VCaP (cell line): ENCODE measurements at regions not wholly inside any gene's neighbourhood (a gene's known extent, or its start where the extent isn't known, plus 50 kb on each side); places are given as distances from the start of the nearest gene placed in this dataset.
"Not testable (repeated sequence)": the region's sequence is repeated elsewhere in the genome, so short reads cannot be mapped to it uniquely, and the experiment has no call there.

Experiments used
- H3K27ac ChIP-seq: fragments of 450-650 bp; 2 replicates; pipeline ENCODE4 v1.5.1; 2017
- TF ChIP-seq, protein P1 (sequence below): fragments of 450-650 bp; conservative IDR thresholded peaks from 2 replicates; pipeline ENCODE4 v1.5.1; 2017; ENCODE audit warnings: mild to moderate bottlenecking, moderate library complexity

DNA sequence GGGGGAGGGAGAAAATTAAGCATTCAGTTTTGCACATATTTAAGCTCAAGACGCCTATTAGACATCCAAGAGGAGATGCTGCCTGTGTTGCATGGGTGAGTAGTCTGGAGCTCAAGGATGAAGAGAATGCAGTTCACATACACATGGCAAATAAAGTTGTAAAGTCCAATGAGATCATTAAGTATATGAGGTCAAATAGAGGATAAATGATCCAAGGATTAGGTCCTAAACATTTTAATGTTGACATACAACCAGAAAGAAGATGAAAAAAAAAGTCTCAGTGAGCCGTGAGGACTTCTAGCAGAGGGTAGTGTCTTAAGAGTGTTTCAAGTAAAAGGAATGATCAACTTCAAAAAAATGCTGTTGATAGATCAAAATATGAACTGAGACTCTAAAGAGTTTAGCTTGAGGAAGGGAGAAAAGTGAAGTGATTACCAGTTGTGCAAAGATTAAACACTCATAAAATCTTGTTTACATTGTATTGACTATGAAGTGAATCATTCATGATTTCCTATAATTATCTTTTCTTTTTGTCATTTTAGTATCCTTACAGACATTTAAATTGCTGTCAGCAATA lies 251.8 kb downstream of the ZNF608 start:
- TF ChIP-seq, protein P1, sequence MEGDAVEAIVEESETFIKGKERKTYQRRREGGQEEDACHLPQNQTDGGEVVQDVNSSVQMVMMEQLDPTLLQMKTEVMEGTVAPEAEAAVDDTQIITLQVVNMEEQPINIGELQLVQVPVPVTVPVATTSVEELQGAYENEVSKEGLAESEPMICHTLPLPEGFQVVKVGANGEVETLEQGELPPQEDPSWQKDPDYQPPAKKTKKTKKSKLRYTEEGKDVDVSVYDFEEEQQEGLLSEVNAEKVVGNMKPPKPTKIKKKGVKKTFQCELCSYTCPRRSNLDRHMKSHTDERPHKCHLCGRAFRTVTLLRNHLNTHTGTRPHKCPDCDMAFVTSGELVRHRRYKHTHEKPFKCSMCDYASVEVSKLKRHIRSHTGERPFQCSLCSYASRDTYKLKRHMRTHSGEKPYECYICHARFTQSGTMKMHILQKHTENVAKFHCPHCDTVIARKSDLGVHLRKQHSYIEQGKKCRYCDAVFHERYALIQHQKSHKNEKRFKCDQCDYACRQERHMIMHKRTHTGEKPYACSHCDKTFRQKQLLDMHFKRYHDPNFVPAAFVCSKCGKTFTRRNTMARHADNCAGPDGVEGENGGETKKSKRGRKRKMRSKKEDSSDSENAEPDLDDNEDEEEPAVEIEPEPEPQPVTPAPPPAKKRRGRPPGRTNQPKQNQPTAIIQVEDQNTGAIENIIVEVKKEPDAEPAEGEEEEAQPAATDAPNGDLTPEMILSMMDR, result no peak
- no peak overlapping the region for H3K27ac ChIP-seq

DNA sequence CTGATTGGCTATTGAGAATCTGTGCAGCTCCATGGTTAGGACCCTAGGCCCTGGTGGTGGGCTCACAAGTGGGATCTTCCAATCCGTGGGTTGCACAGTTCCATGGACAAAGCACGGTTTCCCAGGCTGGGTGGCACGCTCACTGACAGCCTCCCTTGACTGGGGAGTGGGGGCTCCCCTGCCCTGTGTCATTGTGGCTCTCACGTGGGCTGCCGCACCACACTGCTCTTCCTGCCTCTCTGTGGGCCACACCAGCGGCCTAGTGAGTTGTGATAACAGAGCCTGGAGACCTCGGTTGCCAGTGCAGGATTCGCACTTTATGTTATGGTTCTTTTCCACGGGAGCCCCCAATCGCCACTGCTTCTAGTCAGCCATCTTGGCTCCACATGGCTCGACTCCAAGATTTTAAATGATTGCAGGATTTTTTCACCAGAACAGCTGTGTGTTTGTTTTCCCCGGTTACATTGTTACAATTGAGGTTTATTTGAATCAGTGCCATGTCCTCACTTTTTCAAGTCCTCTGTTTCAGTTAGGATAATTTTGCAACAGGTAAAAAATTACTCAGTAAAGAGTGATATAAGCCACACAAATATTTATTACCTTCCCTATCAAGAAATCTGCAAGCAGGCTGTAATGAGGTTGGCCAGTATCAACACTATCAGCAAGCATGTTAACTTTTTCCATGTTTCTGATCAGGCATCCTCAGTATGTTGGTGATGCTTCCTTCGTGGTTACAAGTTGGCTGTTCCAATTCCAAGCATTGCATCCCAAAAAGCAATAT lies 253.8 kb downstream of the ZNF608 start:
- TF ChIP-seq, protein P1, result no peak
- no peak overlapping the region for H3K27ac ChIP-seq

DNA sequence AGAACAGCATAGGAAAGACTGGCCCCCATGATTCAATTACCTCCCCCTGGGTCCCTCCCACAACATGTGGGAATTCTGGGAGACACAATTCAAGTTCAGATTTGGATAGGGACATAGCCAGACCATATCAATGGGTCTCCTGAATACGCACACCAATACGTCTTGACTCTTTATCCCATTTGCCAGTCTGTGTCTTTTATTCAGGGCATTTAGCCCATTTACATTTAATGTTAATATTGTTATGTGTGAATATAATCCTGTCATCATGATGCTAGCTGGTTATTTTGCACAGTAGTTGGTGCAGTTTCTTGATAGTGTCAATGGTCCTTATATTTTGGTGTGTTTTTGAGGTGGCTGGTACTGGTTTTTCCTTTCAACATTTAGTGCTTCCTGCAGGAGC lies 256.1 kb downstream of the ZNF608 start:
- not testable (repeated sequence) for H3K27ac ChIP-seq

DNA sequence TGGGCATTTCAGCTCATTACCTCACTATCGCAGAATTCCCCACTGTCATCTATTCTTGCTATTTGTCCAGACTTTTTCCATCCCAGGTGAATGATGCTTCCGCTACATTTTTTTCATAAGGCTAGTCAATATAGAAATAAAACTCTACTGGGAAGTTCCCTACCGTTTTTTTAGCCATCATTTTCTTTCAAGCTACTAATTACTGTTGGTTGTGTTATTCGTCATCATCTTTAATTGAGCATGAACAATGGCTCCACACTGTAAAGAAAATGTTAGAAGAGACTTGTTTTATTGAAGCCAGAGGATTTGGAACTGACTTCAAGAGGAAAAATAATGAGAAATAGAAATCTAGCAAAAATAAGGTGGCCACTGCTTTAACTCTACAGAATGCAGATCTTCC lies 265.0 kb downstream of the ZNF608 start:
- no peak overlapping the region for H3K27ac ChIP-seq
- TF ChIP-seq, protein P1, result no peak

DNA sequence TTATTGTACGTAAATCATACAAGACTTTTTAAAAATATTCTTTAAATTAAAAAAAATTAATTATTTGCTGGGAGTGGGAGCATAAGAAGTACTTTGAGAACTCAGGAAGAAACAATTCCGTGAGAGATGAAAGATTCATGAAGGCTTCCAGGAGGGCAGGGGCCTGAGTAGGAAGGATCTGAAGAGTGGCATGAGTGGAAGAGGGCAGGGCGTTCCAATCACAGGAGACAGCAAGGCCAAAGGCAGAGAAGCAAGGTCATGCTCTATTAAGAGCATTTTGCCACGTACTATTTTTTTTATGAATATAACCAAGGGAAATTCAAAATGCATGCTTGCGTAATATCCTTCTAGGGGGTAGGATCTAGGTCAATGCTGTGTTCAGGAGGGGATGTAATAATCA lies 265.5 kb downstream of the ZNF608 start:
- TF ChIP-seq, protein P1, result no peak
- no peak overlapping the region for H3K27ac ChIP-seq

DNA sequence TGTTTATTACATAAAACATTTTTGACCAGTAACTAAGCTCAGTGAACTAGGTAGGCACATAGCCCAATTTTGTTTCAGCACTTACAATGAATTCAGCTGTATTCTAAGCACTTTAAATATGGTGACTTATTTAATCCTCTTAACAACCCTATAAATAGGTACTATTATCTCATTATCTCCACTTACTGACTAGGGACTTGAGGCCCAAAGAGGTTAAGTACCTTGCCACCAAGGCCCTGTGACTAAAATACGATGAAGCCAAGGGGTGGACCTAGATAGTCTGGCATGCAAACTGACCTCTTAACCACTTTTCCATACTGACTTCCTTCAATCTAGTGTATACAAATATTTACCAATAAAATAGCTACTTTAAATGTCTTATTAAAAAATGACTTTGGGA lies 266.4 kb downstream of the ZNF608 start:
- TF ChIP-seq, protein P1, result no peak
- no peak overlapping the region for H3K27ac ChIP-seq

DNA sequence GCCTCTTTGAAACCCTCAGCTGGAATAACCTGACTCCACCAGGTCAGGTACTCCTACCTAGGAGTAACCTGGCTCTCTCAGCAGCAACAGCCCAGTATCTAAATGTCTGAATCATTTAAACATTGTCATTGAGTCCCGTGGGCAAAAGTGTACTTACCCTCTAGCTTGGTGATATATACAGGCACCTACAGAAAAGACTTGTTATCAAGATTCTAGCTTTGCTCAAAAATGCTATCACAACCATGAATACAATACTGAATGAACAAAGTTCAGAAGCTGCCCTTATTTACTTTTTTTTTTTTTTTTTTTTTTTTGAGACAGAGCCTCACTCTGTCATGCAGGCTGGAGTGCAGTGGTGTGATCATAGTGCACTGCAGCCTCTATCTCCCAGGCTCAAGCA lies 268.2 kb downstream of the ZNF608 start:
- TF ChIP-seq, protein P1, result no peak
- H3K27ac ChIP-seq, result peak overlapping the region; percentile 47

DNA sequence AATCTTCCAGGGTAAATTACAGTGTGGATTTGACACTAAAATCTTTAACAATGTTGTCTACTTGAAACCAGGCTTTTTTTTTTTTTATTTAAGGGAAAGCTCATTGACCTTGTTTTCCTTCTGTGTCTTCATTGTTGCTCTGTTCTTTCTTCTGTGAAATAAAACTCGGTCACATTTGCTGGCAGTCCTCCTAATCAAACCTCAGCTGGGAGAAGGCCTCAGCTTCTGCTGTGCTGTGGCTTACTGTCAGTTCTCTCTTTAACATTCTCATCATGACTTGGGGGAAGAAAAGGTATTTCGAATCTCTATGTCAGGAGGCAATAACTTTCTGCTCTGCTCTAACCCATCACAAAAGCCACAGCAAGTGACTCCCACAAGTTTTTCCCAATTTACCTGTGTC lies 268.9 kb downstream of the ZNF608 start:
- peak overlapping the region; percentile 47 for H3K27ac ChIP-seq
- TF ChIP-seq, protein P1, result no peak
